GM12878 (cell line): ENCODE measurements at regions not wholly inside any gene's neighbourhood (a gene's known extent, or its start where the extent isn't known, plus 50 kb on each side); places are given as distances from the start of the nearest gene placed in this dataset.

ENCODE experiments used
- ATAC-seq: fragments of 200-7000 bp; cut with Tn5 transposase; 3 replicates; pipeline ENCODE4 v1.9.1; 2020; ENCODE audit warnings: mild to moderate bottlenecking, moderate library complexity
- BruUV-seq: library from RNA; stranded (reverse); fragments of 400-500 nt; replicated peaks from 2 replicates; lab custom pipeline; 2021; lab: Mats Ljungman, UMichigan
- CTCF ChIA-PET: fragments of 300-600 bp; sonication (Branson Sonifier 250); formaldehyde crosslinking; extraction: SDS; loops from one replicate; lab custom pipeline; 2021; ENCODE audit warnings: inconsistent platforms; lab: Yijun Ruan, JAX
- POLR2A ChIA-PET: fragments of 350-600 bp; formaldehyde crosslinking; extraction: SDS; loops from one replicate; lab custom pipeline; 2021; ENCODE audit warnings: inconsistent platforms; lab: Charles Lee
- RAD21 ChIA-PET: fragments of 300-600 bp; sonication (Branson Sonifier 250); formaldehyde crosslinking; loops from one replicate; lab custom pipeline; 2023; ENCODE audit warnings: antibody characterized with exemption; ENCODE audit not compliant: unreplicated experiment; lab: Charles Lee
- SMC1A ChIA-PET: fragments of 300-600 bp; sonication (Branson Sonifier 250); formaldehyde crosslinking; loops from one replicate; lab custom pipeline; 2023; ENCODE audit not compliant: unreplicated experiment, uncharacterized antibody; lab: Charles Lee
- DNase-seq: peaks from one replicate; pipeline ENCODE4 v3.0.0-alpha.2; 2011; ENCODE audit warnings: low read depth, low spot score
- FAIRE-seq: peaks from 3 replicates; lab custom pipeline; 2011; peaks lifted over from hg19 to GRCh38; lab: Jason Lieb, UNC
- H2AFZ ChIP-seq: 2 replicates; pipeline ENCODE4 v1.6.0; 2011; ENCODE audit warnings: low read depth, low read length, control low read depth; ENCODE audit not compliant: control insufficient read depth
- H3K27ac ChIP-seq: 2 replicates; pipeline ENCODE4 v1.5.1; 2011; ENCODE audit warnings: control low read depth; ENCODE audit not compliant: control insufficient read depth, insufficient read depth
- H3K27me3 ChIP-seq, 2 experiments: replicated peaks in 1 of 2; 2 replicates each; pipeline versions ENCODE4 v1.6.0 to v1.6.1; 2011; ENCODE audit warnings: low read length in 1 of 2; ENCODE audit not compliant: control insufficient read depth in 2 of 2, insufficient read depth in 2 of 2
- H3K36me3 ChIP-seq, 2 experiments: 2 replicates each; pipeline ENCODE4 v1.5.1; 2011; ENCODE audit warnings: low read length in 1 of 2; ENCODE audit not compliant: control insufficient read depth in 2 of 2, insufficient read depth in 2 of 2
- H3K4me1 ChIP-seq: 2 replicates; pipeline ENCODE4 v1.6.1; 2011; ENCODE audit warnings: mild to moderate bottlenecking, low read length, moderate library complexity, mixed read lengths; ENCODE audit not compliant: control insufficient read depth, insufficient read depth
- H3K4me2 ChIP-seq: 2 replicates; pipeline ENCODE4 v1.6.0; 2011; ENCODE audit warnings: control low read depth; ENCODE audit not compliant: control insufficient read depth, insufficient read depth
- H3K4me3 ChIP-seq: fragments of 200-600 bp; sonication (generic); 2 replicates; pipeline ENCODE4 v1.5.1; 2016
- H3K79me2 ChIP-seq: 2 replicates; pipeline ENCODE4 v1.6.0; 2011; ENCODE audit warnings: low read length; ENCODE audit not compliant: control insufficient read depth, insufficient read depth
- H3K9ac ChIP-seq: 2 replicates; pipeline ENCODE4 v1.8.0; 2011; ENCODE audit warnings: low read length, control low read depth, mixed read lengths; ENCODE audit not compliant: control insufficient read depth, insufficient read depth
- H3K9me3 ChIP-seq: replicated peaks from 3 replicates; pipeline ENCODE4 v1.5.1; 2011; ENCODE audit warnings: mild to moderate bottlenecking, low read length; ENCODE audit not compliant: control insufficient read depth, insufficient read depth
- H4K20me1 ChIP-seq: 2 replicates; pipeline ENCODE4 v1.6.0; 2011; ENCODE audit not compliant: control insufficient read depth, insufficient read depth
- ATF3 ChIP-seq: IDR thresholded peaks from 2 replicates; pipeline ENCODE4 v1.6.1; 2011; ENCODE audit warnings: low read depth, mild to moderate bottlenecking, low read length, moderate library complexity, borderline replicate concordance; ENCODE audit errors: extremely low read depth
- BCLAF1 ChIP-seq: fragments of 450-650 bp; IDR thresholded peaks from 2 replicates; pipeline ENCODE4 v1.6.1; 2017; ENCODE audit warnings: antibody characterized with exemption, mild to moderate bottlenecking, moderate library complexity
- CHD4 ChIP-seq: fragments of 200-600 bp; sonication (generic); IDR thresholded peaks from 2 replicates; pipeline ENCODE4 v1.6.1; 2016; ENCODE audit warnings: mild to moderate bottlenecking
- DPF2 ChIP-seq: fragments of 450-650 bp; IDR thresholded peaks from 2 replicates; pipeline ENCODE4 v1.6.1; 2017; ENCODE audit warnings: mild to moderate bottlenecking
- EP300 ChIP-seq, 2 experiments: fragments of 150-350 bp in 1 of 2; IDR thresholded peaks; 2 replicates each; pipeline ENCODE4 v1.6.1; 2011 to 2012; ENCODE audit warnings: low read depth in 2 of 2, low read length in 2 of 2, borderline replicate concordance in 1 of 2, improper control_type of control experiment in 1 of 2, inconsistent platforms in 1 of 2; ENCODE audit not compliant: control insufficient read depth in 1 of 2
- HDGF ChIP-seq: fragments of 450-650 bp; IDR thresholded peaks from 2 replicates; pipeline ENCODE4 v1.6.1; 2016; ENCODE audit warnings: antibody characterized with exemption
- MYC ChIP-seq: IDR thresholded peaks from 2 replicates; pipeline ENCODE4 v1.6.1; 2011; ENCODE audit warnings: mild to moderate bottlenecking, low read length, moderate library complexity, inconsistent platforms; ENCODE audit not compliant: insufficient read depth, insufficient replicate concordance, insufficient read length, severe bottlenecking
- PAX8 ChIP-seq: fragments of 450-650 bp; IDR thresholded peaks from 2 replicates; pipeline ENCODE4 v1.6.1; 2017; ENCODE audit warnings: mild to moderate bottlenecking, moderate library complexity
- RUNX3 ChIP-seq: IDR thresholded peaks from 2 replicates; pipeline ENCODE4 v1.6.1; 2012; ENCODE audit warnings: low read length, inconsistent platforms
- SREBF2 ChIP-seq: IDR thresholded peaks from 2 replicates; pipeline ENCODE4 v1.6.1; 2012; ENCODE audit warnings: mild to moderate bottlenecking, low read length
- SUPT20H ChIP-seq: IDR thresholded peaks from 2 replicates; pipeline ENCODE4 v1.6.1; 2011; ENCODE audit warnings: low read depth, mild to moderate bottlenecking, low read length, moderate library complexity, borderline replicate concordance; ENCODE audit not compliant: control insufficient read depth
- USF2 ChIP-seq: IDR thresholded peaks from 2 replicates; pipeline ENCODE4 v1.6.1; 2011; ENCODE audit warnings: low read depth, low read length, improper control_type of control experiment, borderline replicate concordance
- WGBS: methylation state at CpG from one replicate; pipeline ENCODE4 v1.1.6; 2016; ENCODE audit warnings: low lambda C conversion rate; ENCODE audit not compliant: insufficient replicate concordance, insufficient coverage; ENCODE audit errors: missing lambda C conversion rate; 5-methylcytosine and 5-hydroxymethylcytosine counted together
- in situ Hi-C: fragments of 300-500 bp; cut with MboI; formaldehyde crosslinking; loops from 9 replicates; pipeline ENCODE4 v1.14.3; 2018; ENCODE audit warnings: mixed read lengths
- intact Hi-C: fragments of 100-400 bp; cut with micrococcal nuclease; formaldehyde crosslinking; loops from one replicate; pipeline ENCODE4 v1.14.2; 2022; ENCODE audit not compliant: unreplicated experiment

- SMC1A ChIA-PET: no interaction called here
- H3K79me2 ChIP-seq: no peaks in the 10 kb centered on the region
- FAIRE-seq (no peak), DNase-seq (no peak), ATAC-seq (no peak)
- in situ Hi-C loops: no loop called here
- H3K4me1 ChIP-seq: no peaks in the 10 kb centered on the region
- TF ChIP-seq HDGF (no peak), DPF2 (no peak), EP300 (IDR thresholded peaks at IDR 0.05; ENCODE audit: borderline replicate concordance in 1 of 2, control insufficient read depth in 1 of 2, low read depth in 2 of 2, low read length in 2 of 2) (no peak), ATF3 (no peak), SUPT20H (no peak), SREBF2 (no peak), PAX8 (no peak)
- no peak overlapping the region for H3K27ac ChIP-seq
- H3K36me3 ChIP-seq: no peaks in the 10 kb centered on the region
- intact Hi-C loops: no loop called here
- POLR2A ChIA-PET: no interaction called here
- no peak overlapping the region for H3K9ac ChIP-seq
- no peak overlapping the region for H3K4me3 ChIP-seq
- peaks cover 1 to 2% of the 10 kb centered on the region in 2 experiments; a peak in 1 of 4 replicates for H3K27me3 ChIP-seq
- no peaks in the 10 kb centered on the region for H3K9me3 ChIP-seq
- H2AFZ ChIP-seq: no peak overlapping the region
- RAD21 ChIA-PET: no interaction called here
- CTCF ChIA-PET: no interaction called here
- no TSS peak for BruUV-seq
- no peak overlapping the region for H3K4me2 ChIP-seq
- 26% methylated on average over 6 of the region's 6 CpGs for WGBS
- no peaks in the 10 kb centered on the region for H4K20me1 ChIP-seq
Observed at GRCh38 chr1:37246631-37247030, 212.3 kb upstream of the GRIK3 start.

- FAIRE-seq (no peak), DNase-seq (no peak), ATAC-seq (no peak)
- 10% methylated on average over 4 of the region's 4 CpGs for WGBS
- Histone ChIP-seq H3K4me2 (no peak overlapping the region), H2AFZ (no peak overlapping the region), H4K20me1 (no peaks in the 10 kb centered on the region), H3K4me3 (no peak overlapping the region), H3K27ac (no peak overlapping the region), H3K36me3 (no peaks in the 10 kb centered on the region), H3K9ac (no peak overlapping the region), H3K9me3 (no peaks in the 10 kb centered on the region), H3K4me1 (no peaks in the 10 kb centered on the region), H3K79me2 (no peaks in the 10 kb centered on the region), H3K27me3 (peaks cover 0 to 1% of the 10 kb centered on the region in 2 experiments; a peak in 1 of 4 replicates)
- RAD21 ChIA-PET: no interaction called here
- no TSS peak for BruUV-seq
- intact Hi-C loops (no loop called here), in situ Hi-C loops (no loop called here)
- SMC1A ChIA-PET: interaction anchor here (1.4 kb wide), 1 partner anchor 11 kb away, joined by 3 read pairs; no protein-coding TSS in a partner anchor
- POLR2A ChIA-PET: no interaction called here
- CTCF ChIA-PET: interaction anchor here (1.0 to 1.3 kb wide), 2 partner anchors 8 to 93 kb away, joined by 3 read pairs; no protein-coding TSS in a partner anchor
- TF ChIP-seq MYC (no peak), RUNX3 (no peak), PAX8 (no peak), USF2 (no peak), CHD4 (no peak), BCLAF1 (no peak)
Observed at GRCh38 chr1:37250371-37250770, 216.1 kb upstream of the GRIK3 start.
